Activated naive CD8-positive, alpha-beta T cell (primary cell): ENCODE measurements at regions not wholly inside any gene's neighbourhood (a gene's known extent, or its start where the extent isn't known, plus 50 kb on each side); places are given as distances from the start of the nearest gene placed in this dataset.

Experiments
- H3K27ac Mint-ChIP-seq: one replicate; pipeline ENCODE4 v1.8.0; 2021; ENCODE audit warnings: mixed read lengths
- H3K27me3 Mint-ChIP-seq: one replicate; pipeline ENCODE4 v1.8.0; 2021; ENCODE audit warnings: mixed read lengths
- H3K36me3 Mint-ChIP-seq: one replicate; pipeline ENCODE4 v1.8.0; 2021; ENCODE audit warnings: mixed read lengths
- H3K4me1 Mint-ChIP-seq: one replicate; pipeline ENCODE4 v1.8.0; 2021; ENCODE audit warnings: low read depth, mixed read lengths
- H3K4me3 Mint-ChIP-seq: one replicate; pipeline ENCODE4 v1.8.0; 2021; ENCODE audit warnings: mild to moderate bottlenecking, mixed read lengths
- H3K9me3 Mint-ChIP-seq: one replicate; pipeline ENCODE4 v1.8.0; 2021; ENCODE audit warnings: low read depth, mixed read lengths

- H3K36me3 Mint-ChIP-seq: no peaks in the 10 kb centered on the region
- H3K27me3 Mint-ChIP-seq: peaks cover 5% of the 10 kb centered on the region
- no peaks in the 10 kb centered on the region for H3K4me1 Mint-ChIP-seq
- H3K9me3 Mint-ChIP-seq: no peaks in the 10 kb centered on the region
- H3K4me3 Mint-ChIP-seq: no peak overlapping the region
- no peak overlapping the region for H3K27ac Mint-ChIP-seq
Observed at GRCh38 chr19:29446361-29446760, 79.4 kb upstream of the VSTM2B start.

- Mint-ChIP-seq H3K27ac (no peak overlapping the region), H3K36me3 (no peaks in the 10 kb centered on the region), H3K4me3 (no peak overlapping the region), H3K4me1 (no peaks in the 10 kb centered on the region), H3K27me3 (peaks cover 6% of the 10 kb centered on the region), H3K9me3 (no peaks in the 10 kb centered on the region)
Observed at GRCh38 chr19:29448046-29448445, 77.7 kb upstream of the VSTM2B start.

- H3K36me3 Mint-ChIP-seq: no peaks in the 10 kb centered on the region
- peaks cover 12% of the 10 kb centered on the region for H3K27me3 Mint-ChIP-seq
- H3K27ac Mint-ChIP-seq: no peak overlapping the region
- H3K4me1 Mint-ChIP-seq: no peaks in the 10 kb centered on the region
- no peak overlapping the region for H3K4me3 Mint-ChIP-seq
- no peaks in the 10 kb centered on the region for H3K9me3 Mint-ChIP-seq
Observed at GRCh38 chr19:29449371-29449770, 76.4 kb upstream of the VSTM2B start.

GRCh38 chr19:29450306-29450705 lies 75.5 kb upstream of the VSTM2B start:
- no peak overlapping the region for H3K4me3 Mint-ChIP-seq
- H3K27me3 Mint-ChIP-seq: peaks cover 11% of the 10 kb centered on the region
- H3K9me3 Mint-ChIP-seq: no peaks in the 10 kb centered on the region
- H3K4me1 Mint-ChIP-seq: no peaks in the 10 kb centered on the region
- no peaks in the 10 kb centered on the region for H3K36me3 Mint-ChIP-seq
- no peak overlapping the region for H3K27ac Mint-ChIP-seq

- H3K27me3 Mint-ChIP-seq: peaks cover 10% of the 10 kb centered on the region
- H3K36me3 Mint-ChIP-seq: no peaks in the 10 kb centered on the region
- H3K27ac Mint-ChIP-seq: no peak overlapping the region
- H3K9me3 Mint-ChIP-seq: no peaks in the 10 kb centered on the region
- no peaks in the 10 kb centered on the region for H3K4me1 Mint-ChIP-seq
- no peak overlapping the region for H3K4me3 Mint-ChIP-seq
Observed at GRCh38 chr19:29450812-29451211, 75.0 kb upstream of the VSTM2B start.

- Mint-ChIP-seq H3K4me3 (no peak overlapping the region), H3K36me3 (peaks cover 3% of the 10 kb centered on the region), H3K27ac (no peak overlapping the region), H3K9me3 (peaks cover 8% of the 10 kb centered on the region), H3K27me3 (peaks cover 20% of the 10 kb centered on the region), H3K4me1 (no peaks in the 10 kb centered on the region)
Observed at GRCh38 chr19:29454109-29454508, 71.7 kb upstream of the VSTM2B start.

GRCh38 chr19:29457413-29457812 lies 68.4 kb upstream of the VSTM2B start:
- no peak overlapping the region for H3K27ac Mint-ChIP-seq
- H3K27me3 Mint-ChIP-seq: peaks cover 17% of the 10 kb centered on the region
- H3K4me3 Mint-ChIP-seq: no peak overlapping the region
- peaks cover 3% of the 10 kb centered on the region for H3K36me3 Mint-ChIP-seq
- H3K9me3 Mint-ChIP-seq: peaks cover 8% of the 10 kb centered on the region
- H3K4me1 Mint-ChIP-seq: no peaks in the 10 kb centered on the region

GRCh38 chr19:29467824-29468401 lies 57.9 kb upstream of the VSTM2B start:
- Mint-ChIP-seq H3K9me3 (no peaks in the 10 kb centered on the region), H3K4me3 (no peak overlapping the region), H3K27ac (no peak overlapping the region), H3K27me3 (peaks cover 10% of the 10 kb centered on the region), H3K36me3 (no peaks in the 10 kb centered on the region), H3K4me1 (no peaks in the 10 kb centered on the region)

- Mint-ChIP-seq H3K36me3 (no peaks in the 10 kb centered on the region), H3K9me3 (no peaks in the 10 kb centered on the region), H3K4me3 (no peak overlapping the region), H3K27me3 (peaks cover 14% of the 10 kb centered on the region), H3K4me1 (no peaks in the 10 kb centered on the region), H3K27ac (no peak overlapping the region)
Observed at GRCh38 chr19:29475469-29475868, 50.3 kb upstream of the VSTM2B start.
